Effector CD4-positive, alpha-beta T cell (primary cell): ENCODE measurements at regions not wholly inside any gene's neighbourhood (a gene's known extent, or its start where the extent isn't known, plus 50 kb on each side); places are given as distances from the start of the nearest gene placed in this dataset.
"Not testable (repeated sequence)": the region's sequence is repeated elsewhere in the genome, so short reads cannot be mapped to it uniquely, and the experiment has no call there.

Experiments
- DNase-seq: peaks from one replicate; pipeline ENCODE4 v3.0.0-alpha.2; 2020

DNA sequence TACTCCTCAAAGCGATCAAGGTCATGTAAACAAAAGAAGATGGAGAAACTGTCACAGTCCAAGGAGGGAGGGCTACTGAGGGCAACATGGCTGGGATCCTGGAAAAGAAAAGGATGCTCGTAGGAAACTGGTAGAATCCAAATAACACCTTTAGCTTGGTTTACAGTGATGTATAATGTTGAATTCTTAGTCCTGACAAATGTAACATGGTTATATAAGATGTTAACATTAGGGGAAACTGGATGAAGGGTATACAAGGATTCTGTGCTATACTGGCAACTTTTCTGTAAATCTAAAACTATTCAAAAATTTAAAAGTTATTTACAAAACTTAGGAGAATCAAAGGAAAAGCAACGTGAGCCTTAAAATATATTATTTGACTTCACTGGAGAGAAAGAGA lies 257.0 kb downstream of the TTC32 start:
- DNase-seq, result no peak

GRCh38 chr2:19643117-19643518 lies 258.7 kb downstream of the TTC32 start:
- DNase-seq, result no peak

DNA sequence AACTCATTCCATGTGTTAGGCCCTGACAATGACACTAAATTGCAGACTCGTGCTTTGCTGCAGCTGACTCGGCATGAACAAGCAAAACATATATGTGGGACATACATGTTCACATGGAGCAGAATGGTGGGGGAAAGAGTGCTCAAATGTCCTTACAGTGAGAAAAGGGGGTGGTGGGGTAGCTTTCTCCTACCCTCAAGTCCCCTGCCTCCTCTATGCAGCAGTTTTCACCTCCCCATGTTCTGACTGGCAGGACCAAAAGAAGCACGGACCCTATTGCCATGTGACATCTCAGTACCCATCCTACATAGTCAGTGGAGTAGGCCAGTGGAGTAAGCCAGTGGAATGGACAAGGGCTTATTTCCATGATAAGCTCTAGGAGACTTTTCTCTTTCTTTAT lies 259.3 kb downstream of the TTC32 start:
- DNase-seq, result no peak

- DNase-seq, result no peak
These were observed 265.8 kb downstream of the TTC32 start for GRCh38 chr2:19635951-19636510.

- no peak for DNase-seq
These were observed 269.3 kb downstream of the TTC32 start for GRCh38 chr2:19632403-19632991.

DNA sequence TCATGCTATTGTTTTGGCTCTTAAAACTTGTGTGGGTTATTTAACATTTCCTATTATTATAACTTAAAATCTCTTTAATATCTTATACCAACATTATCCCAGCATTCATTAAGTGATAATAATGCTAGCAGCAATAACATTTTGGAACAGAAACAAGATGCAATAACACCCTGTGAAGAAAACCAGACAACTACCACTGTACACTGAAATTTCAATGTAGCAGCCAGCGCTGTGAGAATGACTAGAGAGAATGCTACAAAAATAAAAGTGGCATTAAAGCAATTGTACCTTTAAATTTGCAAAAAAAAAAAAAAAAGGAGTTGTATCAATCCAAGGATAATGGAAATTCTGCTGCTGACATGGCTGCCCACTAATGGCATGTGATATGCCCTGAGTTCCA lies 269.9 kb downstream of the TTC32 start:
- no peak for DNase-seq

GRCh38 chr2:19630921-19631320 lies 270.9 kb downstream of the TTC32 start:
- DNase-seq, result no peak

DNA sequence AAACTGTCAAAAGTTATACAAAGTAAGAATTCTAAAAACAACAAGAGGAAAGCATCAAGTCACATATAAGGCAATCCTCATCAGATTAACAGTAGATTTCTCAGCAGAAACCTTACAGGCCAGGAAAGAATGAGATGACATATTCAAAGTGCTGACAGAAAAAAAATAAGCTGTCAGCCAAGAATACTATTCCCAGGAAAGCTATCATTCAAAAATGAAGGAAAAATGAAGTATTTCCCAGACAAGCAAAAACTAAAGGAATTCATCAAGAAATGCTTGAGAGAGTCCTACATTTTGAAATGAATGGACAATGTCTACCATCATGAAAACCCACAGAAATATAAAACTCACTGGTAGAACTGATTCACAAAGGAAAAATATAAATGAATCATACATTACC lies 268.9 kb upstream of the OSR1 start:
- DNase-seq, result no peak

GRCh38 chr2:19623488-19623887 lies 265.1 kb upstream of the OSR1 start:
- no peak for DNase-seq

GRCh38 chr2:19617257-19617848 lies 258.9 kb upstream of the OSR1 start:
- DNase-seq, result no peak

DNA sequence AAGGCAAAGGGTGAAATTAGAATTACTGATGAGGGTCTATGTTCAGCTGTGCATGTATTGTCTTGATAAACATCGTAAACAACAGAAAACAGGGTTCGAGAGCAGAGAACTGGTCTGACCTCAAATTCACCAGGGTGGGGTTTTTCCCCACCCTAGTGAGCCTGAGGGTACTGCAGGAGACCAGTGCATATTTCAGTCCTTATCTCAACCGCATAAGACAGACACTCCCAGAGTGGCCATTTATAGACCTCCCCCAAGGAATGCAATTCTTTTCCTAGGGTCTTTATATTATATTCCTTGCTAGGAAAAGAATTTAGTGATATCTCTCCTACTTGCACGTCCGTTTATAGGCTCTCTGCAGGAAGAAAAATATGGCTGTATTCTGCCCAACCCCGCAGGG lies 257.0 kb upstream of the OSR1 start:
- DNase-seq, result not testable (repeated sequence)

DNA sequence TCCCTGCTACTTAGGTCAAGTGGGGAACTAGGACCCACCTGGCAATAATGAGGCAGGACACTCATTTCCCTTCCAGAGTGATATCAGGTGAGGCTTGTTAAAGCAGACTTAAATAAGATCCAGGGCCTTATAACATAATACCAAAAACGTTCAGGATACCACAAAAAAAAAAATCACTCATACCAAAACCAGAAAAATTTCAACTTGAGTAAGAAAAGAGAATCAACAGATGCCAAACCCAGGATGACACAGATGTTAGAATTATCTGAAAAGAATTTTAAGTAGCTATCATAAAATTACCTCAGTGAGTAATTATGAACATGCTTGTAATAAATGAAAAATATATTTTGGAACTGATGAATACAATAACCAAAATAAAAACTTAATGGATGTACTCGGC lies 255.6 kb upstream of the OSR1 start:
- no peak for DNase-seq

GRCh38 chr2:19611491-19612332 lies 253.3 kb upstream of the OSR1 start:
- no peak for DNase-seq

DNA sequence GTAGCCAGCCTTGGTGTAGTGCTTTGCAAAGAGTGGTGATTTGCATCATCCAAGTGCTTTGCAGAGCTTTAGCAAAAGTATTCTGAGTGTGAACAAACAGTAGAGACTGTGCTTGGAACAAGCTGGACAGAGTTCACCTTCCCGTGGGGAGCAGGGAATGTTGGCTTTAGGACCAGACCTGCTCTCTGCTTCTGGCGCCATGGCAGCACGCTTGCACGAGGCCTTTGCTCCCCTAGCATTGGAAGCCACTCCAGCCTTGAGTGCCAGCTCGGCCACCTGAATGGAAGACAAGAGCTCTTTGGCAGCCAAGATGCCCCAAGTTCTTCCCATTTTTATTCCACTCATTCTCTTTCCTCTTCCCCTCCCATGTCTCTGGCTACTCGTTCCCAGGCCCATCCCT lies 250.8 kb upstream of the OSR1 start:
- no peak for DNase-seq

DNA sequence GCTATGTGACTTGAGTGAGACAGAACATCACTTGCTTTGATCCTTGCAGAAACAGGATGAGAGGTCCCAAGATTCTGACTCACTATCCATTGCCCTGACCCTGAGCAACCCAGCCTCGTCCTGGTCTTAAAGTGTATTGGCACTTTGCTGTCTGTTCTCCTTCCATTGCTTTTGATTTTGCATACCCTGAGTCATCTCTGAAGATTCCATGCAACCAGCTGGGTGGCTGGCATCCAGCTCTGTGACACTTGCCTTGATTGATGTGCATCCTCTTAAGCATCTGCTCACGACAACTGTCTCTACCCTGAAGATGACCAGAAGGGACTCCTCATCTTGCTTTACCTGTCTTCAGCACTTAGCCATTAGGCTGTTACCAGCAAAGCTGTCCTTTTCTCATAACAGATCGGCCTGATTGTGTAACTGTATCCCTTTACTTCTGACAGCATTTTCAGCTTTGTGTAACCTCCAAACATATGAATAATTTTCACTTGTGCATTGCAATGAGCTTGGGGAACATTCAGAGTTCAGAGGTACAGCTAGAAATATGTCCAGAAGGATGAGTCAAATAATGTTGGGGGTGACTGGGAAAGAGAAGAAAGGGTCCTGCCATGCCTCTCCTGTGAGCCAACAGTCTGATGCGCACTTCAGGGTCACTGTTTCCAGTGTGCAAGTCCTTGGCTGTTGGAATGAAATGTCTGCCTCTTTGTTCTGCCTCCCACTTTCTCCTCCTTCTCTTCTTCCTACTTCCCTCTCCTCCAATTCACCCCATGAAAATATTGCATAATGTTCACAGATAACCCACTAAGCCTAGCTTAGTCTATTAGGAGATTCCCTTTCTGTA lies 249.7 kb upstream of the OSR1 start:
- no peak for DNase-seq

- no peak for DNase-seq
These were observed 249.0 kb upstream of the OSR1 start for GRCh38 chr2:19607400-19607799.

GRCh38 chr2:19600982-19601381 lies 242.6 kb upstream of the OSR1 start:
- DNase-seq, result no peak

DNA sequence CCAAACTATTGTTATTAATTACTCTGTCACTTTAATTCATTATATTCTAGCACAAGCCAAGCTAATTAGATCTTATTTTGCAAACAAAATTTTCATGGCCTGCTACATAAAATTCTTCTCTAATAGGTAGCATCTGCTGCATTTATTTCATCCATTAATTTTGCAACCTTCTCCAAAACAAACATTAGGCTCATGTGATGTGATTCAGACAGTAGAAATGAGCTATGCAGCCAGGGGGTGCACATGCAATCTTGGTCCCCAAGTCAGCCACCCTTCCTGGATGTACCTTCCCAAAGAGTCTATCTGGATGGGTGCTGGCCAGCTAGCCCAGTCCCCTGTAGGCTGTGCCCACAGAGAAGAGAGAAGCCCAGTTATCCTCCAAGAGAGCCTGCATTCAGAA lies 242.1 kb upstream of the OSR1 start:
- DNase-seq, result no peak

DNA sequence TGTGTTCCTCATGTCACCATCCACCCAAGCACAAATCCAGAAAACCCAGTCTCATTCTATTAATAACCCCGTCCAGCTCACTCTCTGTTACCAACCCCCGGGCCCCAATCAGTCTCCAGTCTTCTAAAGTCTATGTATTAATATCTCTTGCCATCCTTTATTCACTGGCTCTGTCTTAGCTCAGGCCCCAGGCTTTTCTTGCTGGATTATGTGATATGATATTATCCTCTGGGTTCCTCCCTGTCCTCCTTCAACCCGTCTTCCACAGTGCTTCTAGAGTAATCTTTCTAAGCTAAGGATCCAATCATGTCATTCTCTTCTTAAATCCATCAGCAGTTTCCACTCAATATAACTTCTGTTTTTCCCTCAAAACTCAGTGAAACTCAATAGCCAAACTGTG lies 240.5 kb upstream of the OSR1 start:
- no peak for DNase-seq

DNA sequence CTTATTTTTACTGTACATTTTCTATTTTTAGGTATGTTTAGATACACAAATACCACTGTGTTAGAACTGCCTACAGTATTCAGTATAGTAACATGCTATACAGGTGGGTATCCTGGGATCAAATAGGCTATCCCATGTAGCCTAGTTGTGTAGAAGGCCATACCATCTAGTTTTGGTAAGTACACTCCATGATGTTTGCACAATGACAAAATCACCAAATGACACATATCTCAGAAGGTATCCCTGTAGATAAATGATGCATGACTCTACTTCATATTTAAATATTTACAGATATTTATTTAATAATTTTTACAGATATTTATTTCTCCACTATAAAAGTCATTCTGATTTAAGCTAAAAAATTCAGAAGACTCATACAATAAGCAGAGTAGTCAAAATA lies 233.8 kb upstream of the OSR1 start:
- no peak for DNase-seq

- DNase-seq, result no peak
These were observed 231.4 kb upstream of the OSR1 start for GRCh38 chr2:19589791-19590190.

GRCh38 chr2:19580830-19581229 lies 222.4 kb upstream of the OSR1 start:
- no peak for DNase-seq

- no peak for DNase-seq
These were observed 221.8 kb upstream of the OSR1 start for GRCh38 chr2:19580264-19580663.
